Urinary bladder (tissue), 3 donors: ENCODE measurements at regions not wholly inside any gene's neighbourhood (a gene's known extent, or its start where the extent isn't known, plus 50 kb on each side); places are given as distances from the start of the nearest gene placed in this dataset.

Source experiments
- DNase-seq: peaks from one replicate; pipeline ENCODE4 v3.0.0-alpha.2; 2015; ENCODE audit errors: extremely low spot score
- H3K27ac ChIP-seq: one replicate; pipeline ENCODE4 v1.5.1; 2013; ENCODE audit warnings: low read depth, mild to moderate bottlenecking, moderate library complexity
- H3K36me3 ChIP-seq: one replicate; pipeline ENCODE4 v1.6.1; 2013; ENCODE audit warnings: mild to moderate bottlenecking, moderate library complexity; ENCODE audit not compliant: insufficient read depth
- H3K4me1 ChIP-seq: one replicate; pipeline ENCODE4 v1.6.1; 2013; ENCODE audit warnings: mild to moderate bottlenecking, moderate library complexity; ENCODE audit not compliant: insufficient read depth
- H3K4me3 ChIP-seq: one replicate; pipeline ENCODE4 v1.5.1; 2013; ENCODE audit warnings: low read depth, low read length
- WGBS: extraction: QIAGEN DNeasy Blood & Tissue Kit; methylation state at CpG from one replicate; pipeline ENCODE4 v1.1.7; 2013; 5-methylcytosine and 5-hydroxymethylcytosine counted together
- donor health status: healthy with polysubstance abuse.
- donor health status: healthy.

DNA sequence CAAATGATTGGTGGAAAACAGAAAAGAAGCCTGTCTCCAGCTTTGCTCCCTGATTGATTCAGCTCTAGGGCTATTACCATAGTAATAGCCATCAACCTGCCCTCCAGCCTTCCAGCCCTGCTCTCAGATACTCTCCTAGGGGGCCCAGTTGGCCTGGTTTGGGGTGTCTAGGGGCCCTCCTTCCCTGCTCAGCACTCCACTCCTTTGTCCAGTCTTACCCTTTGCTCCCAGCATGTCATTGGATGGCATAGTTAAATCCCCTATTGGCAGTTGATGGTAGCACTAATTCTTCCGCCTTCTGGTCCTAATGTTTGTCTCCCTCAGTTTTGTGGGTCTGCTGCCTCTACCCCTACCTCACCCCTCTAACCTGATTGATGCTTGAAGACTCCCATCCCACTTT is 175.4 kb upstream of the PELI2 start:
- Histone ChIP-seq H3K4me1 (no peaks in the 10 kb centered on the region), H3K4me3 (no peak overlapping the region), H3K36me3 (no peaks in the 10 kb centered on the region), H3K27ac (no peak overlapping the region)
- 96% methylated on average over 1 of the region's 1 CpG for WGBS
- no peak for DNase-seq

DNA sequence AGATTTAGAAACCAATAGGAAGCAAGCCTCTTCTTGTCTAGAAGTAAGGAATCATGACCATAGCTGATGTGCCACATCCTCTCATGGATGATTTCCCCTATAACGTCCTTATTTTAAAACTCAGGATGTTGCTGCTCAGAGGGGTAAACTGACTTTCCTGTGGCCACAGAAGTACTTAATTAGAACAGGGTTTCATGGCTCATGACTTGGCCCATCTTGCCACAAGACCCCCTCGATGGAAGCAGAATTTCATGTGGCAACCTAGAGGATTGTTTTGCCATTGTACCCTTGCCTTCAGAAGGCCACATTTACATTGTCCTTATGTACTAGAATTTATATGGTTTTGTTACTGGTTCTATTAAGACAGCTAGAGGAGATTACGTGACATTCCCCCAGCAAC is 173.5 kb upstream of the PELI2 start:
- Histone ChIP-seq H3K27ac (no peak overlapping the region), H3K4me3 (no peak overlapping the region), H3K4me1 (no peaks in the 10 kb centered on the region), H3K36me3 (no peaks in the 10 kb centered on the region)
- WGBS = 79% methylated on average over 3 of the region's 3 CpGs
- no peak for DNase-seq

DNA sequence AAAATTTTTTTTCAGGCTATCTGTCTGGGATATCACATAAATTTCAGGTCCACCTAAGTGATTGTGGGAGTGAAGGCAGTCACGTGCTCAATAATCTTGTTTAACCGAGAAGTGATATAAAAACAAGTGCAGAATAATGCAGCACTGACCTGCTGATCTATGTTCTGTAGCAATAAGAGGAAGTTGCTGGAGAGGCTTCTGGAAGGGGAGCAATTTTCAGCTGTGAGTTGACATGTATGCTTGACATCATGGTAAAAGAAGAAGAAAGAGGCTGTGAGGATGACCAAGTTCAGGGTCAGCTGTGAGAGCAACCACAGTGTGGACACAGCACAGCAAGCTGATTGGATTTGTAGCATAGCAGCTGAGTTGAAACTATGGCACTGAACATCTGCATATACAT is 172.0 kb upstream of the PELI2 start:
- no peaks in the 10 kb centered on the region for H3K4me1 ChIP-seq
- no peak overlapping the region for H3K4me3 ChIP-seq
- no peaks in the 10 kb centered on the region for H3K36me3 ChIP-seq
- WGBS = 84% methylated on average over 2 of the region's 2 CpGs
- H3K27ac ChIP-seq = no peak overlapping the region
- no peak for DNase-seq

- Histone ChIP-seq H3K27ac (no peak overlapping the region), H3K4me3 (no peak overlapping the region), H3K36me3 (no peaks in the 10 kb centered on the region), H3K4me1 (no peaks in the 10 kb centered on the region)
- DNase-seq = no peak
- 71% methylated on average over 3 of the region's 3 CpGs for WGBS
Observed at GRCh38 chr14:55948399-55948798, 169.8 kb upstream of the PELI2 start.

GRCh38 chr14:55949708-55950107 is 168.5 kb upstream of the PELI2 start:
- H3K36me3 ChIP-seq = no peaks in the 10 kb centered on the region
- H3K27ac ChIP-seq = no peak overlapping the region
- DNase-seq = no peak
- no peak overlapping the region for H3K4me3 ChIP-seq
- H3K4me1 ChIP-seq = no peaks in the 10 kb centered on the region
- WGBS = 79% methylated on average over 3 of the region's 3 CpGs

DNA sequence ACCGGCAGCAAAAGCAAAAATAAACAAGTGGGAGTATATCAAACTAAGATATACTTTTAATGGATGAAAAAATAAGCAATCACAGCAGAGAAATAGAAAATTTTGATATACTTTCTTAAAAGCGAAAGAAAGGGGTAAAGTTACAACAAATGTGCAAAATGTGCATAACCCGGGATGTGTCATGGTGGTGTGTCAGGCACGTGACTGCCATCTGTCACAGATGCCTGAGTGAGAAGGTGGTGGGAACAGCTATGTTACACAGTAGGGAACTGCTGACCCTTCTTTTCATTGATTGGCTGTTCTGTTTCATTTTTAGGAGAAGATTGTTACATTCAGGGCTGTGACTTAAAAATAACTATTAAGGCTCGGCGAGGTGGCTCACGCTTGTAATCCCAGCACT is 168.1 kb upstream of the PELI2 start:
- Histone ChIP-seq H3K27ac (no peak overlapping the region), H3K36me3 (no peaks in the 10 kb centered on the region), H3K4me1 (no peaks in the 10 kb centered on the region), H3K4me3 (no peak overlapping the region)
- no peak for DNase-seq
- WGBS = 84% methylated on average over 7 of the region's 7 CpGs

- no peak for DNase-seq
- Histone ChIP-seq H3K4me3 (no peak overlapping the region), H3K4me1 (no peaks in the 10 kb centered on the region), H3K27ac (no peak overlapping the region), H3K36me3 (no peaks in the 10 kb centered on the region)
- WGBS = 92% methylated on average over 9 of the region's 9 CpGs
Observed at GRCh38 chr14:55951341-55952206, 166.6 kb upstream of the PELI2 start.

GRCh38 chr14:55954108-55954507 is 164.1 kb upstream of the PELI2 start:
- Histone ChIP-seq H3K4me3 (no peak overlapping the region), H3K36me3 (no peaks in the 10 kb centered on the region), H3K27ac (no peak overlapping the region), H3K4me1 (no peaks in the 10 kb centered on the region)
- no peak for DNase-seq

- H3K36me3 ChIP-seq = no peaks in the 10 kb centered on the region
- H3K27ac ChIP-seq = no peak overlapping the region
- H3K4me1 ChIP-seq = no peaks in the 10 kb centered on the region
- no peak for DNase-seq
- H3K4me3 ChIP-seq = no peak overlapping the region
- 61% methylated on average over 3 of the region's 3 CpGs for WGBS
Observed at GRCh38 chr14:55955175-55955574, 163.0 kb upstream of the PELI2 start.

DNA sequence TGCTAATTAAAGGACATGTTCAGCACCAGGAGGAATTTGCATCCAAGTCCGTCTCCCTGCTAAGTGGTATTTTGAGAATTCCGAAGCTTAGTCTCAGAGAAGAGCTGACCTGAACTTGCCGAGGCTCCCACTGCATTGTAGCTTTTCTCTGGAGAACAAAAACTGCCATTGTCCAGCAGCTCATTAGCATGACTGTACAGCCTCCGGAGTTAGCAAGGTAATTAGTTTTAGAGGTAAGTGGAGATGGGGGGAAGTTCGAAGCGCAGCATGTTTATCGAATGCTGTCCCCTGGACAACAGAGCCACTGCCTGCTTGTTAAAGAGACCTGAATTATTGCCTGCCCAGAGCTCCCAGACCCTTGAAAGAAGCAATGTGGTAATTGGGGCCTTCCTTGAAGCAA is 160.3 kb upstream of the PELI2 start:
- Histone ChIP-seq H3K27ac (no peak overlapping the region), H3K4me3 (no peak overlapping the region), H3K4me1 (no peaks in the 10 kb centered on the region), H3K36me3 (no peaks in the 10 kb centered on the region)
- WGBS = 47% methylated on average over 7 of the region's 7 CpGs
- no peak for DNase-seq

DNA sequence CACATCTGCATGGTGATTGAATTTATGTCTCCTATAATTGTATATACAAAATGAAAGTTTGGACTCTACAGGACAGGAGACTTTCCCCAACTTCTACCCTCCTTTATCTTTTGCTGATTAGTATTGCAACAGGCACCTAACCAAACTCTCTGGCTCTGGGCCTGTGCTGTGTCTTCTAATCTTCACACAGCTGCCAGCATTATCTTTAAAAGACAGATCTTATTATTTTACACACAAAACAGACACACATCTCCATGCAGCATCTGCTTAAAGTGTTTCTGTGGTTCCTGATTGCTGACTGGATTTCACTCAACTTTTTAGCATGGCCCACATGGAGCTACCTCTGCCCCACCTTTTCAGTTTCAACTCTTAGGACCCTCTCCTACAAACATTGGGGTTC is 154.9 kb upstream of the PELI2 start:
- H3K36me3 ChIP-seq = no peaks in the 10 kb centered on the region
- DNase-seq = no peak
- H3K4me3 ChIP-seq = no peak overlapping the region
- H3K4me1 ChIP-seq = no peaks in the 10 kb centered on the region
- no peak overlapping the region for H3K27ac ChIP-seq

DNA sequence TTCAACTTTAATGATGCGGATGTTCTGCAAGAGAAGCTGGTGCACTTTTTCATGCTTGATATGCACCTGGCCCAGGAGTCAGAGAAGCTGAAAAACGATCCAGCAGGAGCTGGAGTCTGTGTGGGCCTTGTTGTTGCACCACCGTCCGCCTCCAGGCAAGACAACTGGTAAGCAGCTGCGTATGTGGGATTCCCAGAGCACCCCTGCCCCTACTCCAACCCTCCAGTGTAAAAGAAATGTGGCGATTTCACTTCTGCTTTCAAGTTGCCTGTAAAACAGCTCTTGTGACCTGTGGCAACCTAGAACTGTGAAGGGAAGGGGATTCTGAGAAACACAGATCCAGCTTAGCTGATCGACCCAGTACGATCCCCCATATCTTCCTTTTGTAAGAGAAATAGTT is 154.1 kb upstream of the PELI2 start:
- 89% methylated on average over 8 of the region's 8 CpGs for WGBS
- Histone ChIP-seq H3K4me3 (no peak overlapping the region), H3K4me1 (no peaks in the 10 kb centered on the region), H3K27ac (no peak overlapping the region), H3K36me3 (no peaks in the 10 kb centered on the region)
- DNase-seq = no peak

GRCh38 chr14:55964821-55965220 is 153.4 kb upstream of the PELI2 start:
- no peaks in the 10 kb centered on the region for H3K36me3 ChIP-seq
- H3K4me3 ChIP-seq = no peak overlapping the region
- H3K27ac ChIP-seq = no peak overlapping the region
- no peaks in the 10 kb centered on the region for H3K4me1 ChIP-seq
- DNase-seq = no peak
- 60% methylated on average over 3 of the region's 3 CpGs for WGBS

DNA sequence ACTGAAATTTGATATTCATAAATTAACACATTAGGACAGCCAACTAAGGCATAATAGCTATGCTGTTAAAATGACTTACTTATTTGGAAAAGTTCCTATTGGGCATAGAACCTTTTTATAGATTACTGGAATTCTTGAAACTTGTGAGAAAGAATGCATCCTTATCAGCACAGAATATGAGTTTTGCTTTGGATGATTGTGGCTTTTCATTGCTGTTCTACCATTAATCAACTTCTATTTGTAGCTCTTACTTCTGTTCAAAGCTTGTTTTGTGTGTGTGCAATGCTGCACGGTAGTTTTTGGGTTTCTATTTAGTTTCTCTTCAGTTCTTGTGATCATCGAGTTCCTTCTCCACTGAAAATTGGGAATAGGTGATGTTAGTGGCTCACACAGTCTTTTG is 152.4 kb upstream of the PELI2 start:
- H3K4me1 ChIP-seq = no peaks in the 10 kb centered on the region
- 66% methylated on average over 2 of the region's 2 CpGs for WGBS
- H3K4me3 ChIP-seq = no peak overlapping the region
- no peak overlapping the region for H3K27ac ChIP-seq
- DNase-seq = no peak
- no peaks in the 10 kb centered on the region for H3K36me3 ChIP-seq

DNA sequence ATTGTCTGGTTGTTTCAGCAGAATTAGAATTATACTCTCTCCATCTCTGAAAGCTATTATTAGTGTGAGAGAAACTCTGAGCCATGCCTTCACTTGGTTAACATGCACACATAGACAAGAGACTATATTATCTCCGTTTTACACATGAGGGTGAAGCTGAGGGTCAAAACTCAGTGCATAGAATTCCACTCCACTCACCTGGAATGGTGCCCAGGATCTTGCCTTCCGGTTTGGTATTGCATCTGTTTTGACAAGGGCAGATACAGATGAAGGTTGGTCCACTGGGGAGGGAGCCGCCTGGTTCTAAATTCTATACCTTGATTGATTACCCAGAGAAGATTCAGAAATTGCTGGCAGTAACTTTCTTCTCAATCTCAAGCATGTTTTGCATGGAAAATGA is 149.5 kb upstream of the PELI2 start:
- no peak for DNase-seq
- Histone ChIP-seq H3K4me1 (no peaks in the 10 kb centered on the region), H3K36me3 (no peaks in the 10 kb centered on the region), H3K27ac (no peak overlapping the region), H3K4me3 (no peak overlapping the region)
- 44% methylated on average over 3 of the region's 3 CpGs for WGBS
